Suprapubic skin (tissue), 4 donors: ENCODE measurements at regions not wholly inside any gene's neighbourhood (a gene's known extent, or its start where the extent isn't known, plus 50 kb on each side); places are given as distances from the start of the nearest gene placed in this dataset.
A peak's percentile ranks its signal among the peaks of the same experiment; 100 is the strongest.

Experiments
- DNase-seq, 2 donors: peaks; one replicate each; pipeline ENCODE4 v3.0.0-alpha.2; 2019; ENCODE audit warnings: low spot score in 2 of 2
- H3K27ac ChIP-seq: fragments of 200-600 bp; sonication (generic); one replicate; pipeline ENCODE4 v1.5.1; 2019
- H3K27me3 ChIP-seq: fragments of 200-600 bp; sonication (generic); one replicate; pipeline ENCODE4 v1.5.1; 2019
- H3K36me3 ChIP-seq: fragments of 200-600 bp; sonication (generic); one replicate; pipeline ENCODE4 v1.5.1; 2019
- H3K4me1 ChIP-seq: fragments of 200-600 bp; sonication (generic); one replicate; pipeline ENCODE4 v1.5.1; 2019
- H3K4me3 ChIP-seq: fragments of 200-600 bp; sonication (generic); one replicate; pipeline ENCODE4 v1.5.1; 2019; ENCODE audit warnings: mild to moderate bottlenecking
- H3K9me3 ChIP-seq: fragments of 200-600 bp; sonication (generic); one replicate; pipeline ENCODE4 v1.5.1; 2019
- CTCF ChIP-seq, 2 donors: fragments of 200-600 bp in 1 of 2; fragments of 450-650 bp in 1 of 2; sonication (generic) in 1 of 2; IDR thresholded peaks; one replicate each; pipeline ENCODE4 v1.5.1; 2016 to 2019; ENCODE audit warnings: antibody characterized with exemption in 2 of 2, mild to moderate bottlenecking in 1 of 2, moderate library complexity in 1 of 2
- EP300 ChIP-seq: sonication (generic); formaldehyde crosslinking; IDR thresholded peaks from one replicate; pipeline ENCODE4 v1.6.1; 2017; ENCODE audit warnings: antibody characterized with exemption
- POLR2A ChIP-seq, 2 donors: fragments of 450-650 bp; IDR thresholded peaks; one replicate each; pipeline ENCODE4 v1.6.1; 2017; ENCODE audit warnings: antibody characterized with exemption in 2 of 2, mild to moderate bottlenecking in 2 of 2, moderate library complexity in 2 of 2
- POLR2AphosphoS5 ChIP-seq, 3 donors: sonication (generic); formaldehyde crosslinking; IDR thresholded peaks; one replicate each; pipeline ENCODE4 v1.6.1; 2017; ENCODE audit warnings: antibody characterized with exemption in 3 of 3
- WGBS: methylation state at CpG from one replicate; pipeline ENCODE4 v1.1.5; 2018; 5-methylcytosine and 5-hydroxymethylcytosine counted together

GRCh38 chr10:44047361-44047760 is 337.5 kb downstream of the CXCL12 start:
- H3K27ac ChIP-seq: no peak overlapping the region
- WGBS: 64% methylated on average over 12 of the region's 12 CpGs
- DNase-seq: no peak
- peaks cover 40% of the 10 kb centered on the region for H3K4me1 ChIP-seq
- no peak overlapping the region for H3K4me3 ChIP-seq
- no peaks in the 10 kb centered on the region for H3K27me3 ChIP-seq
- no peak for TF ChIP-seq POLR2AphosphoS5 (IDR thresholded peaks at IDR 0.05)
- no peak for TF ChIP-seq POLR2A (IDR thresholded peaks at IDR 0.05)
- no peak for TF ChIP-seq CTCF (IDR thresholded peaks at IDR 0.05)
- TF ChIP-seq EP300: no peak
- H3K36me3 ChIP-seq: no peaks in the 10 kb centered on the region
- no peaks in the 10 kb centered on the region for H3K9me3 ChIP-seq

- Histone ChIP-seq H3K9me3 (no peaks in the 10 kb centered on the region), H3K27ac (no peak overlapping the region), H3K4me1 (peaks cover 33% of the 10 kb centered on the region), H3K27me3 (no peaks in the 10 kb centered on the region), H3K36me3 (no peaks in the 10 kb centered on the region), H3K4me3 (no peak overlapping the region)
- no peak for DNase-seq
- WGBS: 36% methylated on average over 5 of the region's 5 CpGs
- no peak for TF ChIP-seq EP300
- TF ChIP-seq CTCF (IDR thresholded peaks at IDR 0.05): no peak
- TF ChIP-seq POLR2AphosphoS5 (IDR thresholded peaks at IDR 0.05): no peak
- no peak for TF ChIP-seq POLR2A (IDR thresholded peaks at IDR 0.05)
These were observed 338.3 kb downstream of the CXCL12 start for GRCh38 chr10:44046605-44047004.

- peak overlapping the region; percentile 2 for H3K27ac ChIP-seq
- TF ChIP-seq POLR2A (IDR thresholded peaks at IDR 0.05) (no peak), POLR2AphosphoS5 (IDR thresholded peaks at IDR 0.05) (no peak), CTCF (IDR thresholded peaks at IDR 0.05) (no peak), EP300 (no peak)
- peaks cover 33% of the 10 kb centered on the region for H3K4me1 ChIP-seq
- no peaks in the 10 kb centered on the region for H3K27me3 ChIP-seq
- WGBS: 39% methylated on average over 6 of the region's 6 CpGs
- H3K9me3 ChIP-seq: no peaks in the 10 kb centered on the region
- H3K4me3 ChIP-seq: no peak overlapping the region
- H3K36me3 ChIP-seq: no peaks in the 10 kb centered on the region
- no peak for DNase-seq
These were observed 339.9 kb downstream of the CXCL12 start for GRCh38 chr10:44045020-44045419.

GRCh38 chr10:44044549-44044948 is 340.3 kb downstream of the CXCL12 start:
- H3K27ac ChIP-seq: peak overlapping the region; percentile 2
- no peaks in the 10 kb centered on the region for H3K36me3 ChIP-seq
- H3K4me1 ChIP-seq: peaks cover 35% of the 10 kb centered on the region
- TF ChIP-seq POLR2AphosphoS5 (IDR thresholded peaks at IDR 0.05) (no peak), CTCF (IDR thresholded peaks at IDR 0.05) (no peak), POLR2A (IDR thresholded peaks at IDR 0.05) (no peak), EP300 (no peak)
- H3K4me3 ChIP-seq: no peak overlapping the region
- no peaks in the 10 kb centered on the region for H3K27me3 ChIP-seq
- no peak for DNase-seq
- WGBS: 79% methylated on average over 10 of the region's 10 CpGs
- no peaks in the 10 kb centered on the region for H3K9me3 ChIP-seq

GRCh38 chr10:44043646-44044375 is 341.1 kb downstream of the CXCL12 start:
- 86% methylated on average over 6 of the region's 14 CpGs for WGBS
- Histone ChIP-seq H3K27me3 (no peaks in the 10 kb centered on the region), H3K4me1 (peaks cover 35% of the 10 kb centered on the region), H3K9me3 (no peaks in the 10 kb centered on the region), H3K36me3 (no peaks in the 10 kb centered on the region), H3K27ac (no peak overlapping the region), H3K4me3 (no peak overlapping the region)
- no peak for TF ChIP-seq POLR2AphosphoS5 (IDR thresholded peaks at IDR 0.05)
- DNase-seq: no peak
